Breast epithelium (tissue), 4 donors: ENCODE measurements at regions not wholly inside any gene's neighbourhood (a gene's known extent, or its start where the extent isn't known, plus 50 kb on each side); places are given as distances from the start of the nearest gene placed in this dataset.

Experiments used
- DNase-seq, 2 donors: peaks; one replicate each; pipeline ENCODE4 v3.0.0-alpha.2; 2019; ENCODE audit warnings: low spot score in 2 of 2
- H3K27ac ChIP-seq, 2 donors: fragments of 200-600 bp; sonication (generic) in 1 of 2; one replicate each; pipeline ENCODE4 v1.5.1; 2016 to 2019; ENCODE audit warnings: mild to moderate bottlenecking in 1 of 2
- H3K27me3 ChIP-seq, 2 donors: fragments of 200-600 bp; sonication (generic) in 1 of 2; one replicate each; pipeline versions ENCODE4 v1.5.1 to v1.6.0; 2017 to 2019; ENCODE audit warnings: control low read depth in 1 of 2, mild to moderate bottlenecking in 1 of 2
- H3K36me3 ChIP-seq: fragments of 200-600 bp; one replicate; pipeline ENCODE4 v1.5.1; 2019
- H3K4me1 ChIP-seq, 2 donors: fragments of 200-600 bp; sonication (generic); one replicate each; pipeline ENCODE4 v1.5.1; 2016 to 2019; ENCODE audit warnings: control low read depth in 1 of 2
- H3K4me3 ChIP-seq, 3 donors: fragments of 200-600 bp; sonication (generic); 1 replicate in 2 of 3; 2 replicates in 1 of 3; pipeline ENCODE4 v1.5.1; 2016 to 2019; ENCODE audit warnings: mild to moderate bottlenecking in 3 of 3, moderate library complexity in 2 of 3
- H3K9me3 ChIP-seq, 2 donors: fragments of 200-600 bp; sonication (generic) in 1 of 2; one replicate each; pipeline ENCODE4 v1.5.1; 2016 to 2019; ENCODE audit warnings: control low read depth in 1 of 2
- CTCF ChIP-seq, 3 donors: fragments of 450-650 bp; IDR thresholded peaks; one replicate each; pipeline ENCODE4 v1.5.1; 2016 to 2017; ENCODE audit warnings: antibody characterized with exemption in 3 of 3, mild to moderate bottlenecking in 3 of 3, moderate library complexity in 3 of 3
- POLR2A ChIP-seq: fragments of 450-650 bp; IDR thresholded peaks from one replicate; pipeline ENCODE4 v1.6.1; 2016; ENCODE audit warnings: antibody characterized with exemption, mild to moderate bottlenecking, moderate library complexity
- POLR2AphosphoS5 ChIP-seq, 3 donors: sonication (generic); formaldehyde crosslinking; IDR thresholded peaks; one replicate each; pipeline ENCODE4 v1.6.1; 2017; ENCODE audit warnings: antibody characterized with exemption in 3 of 3
- intact Hi-C: fragments of 100-400 bp; cut with DNase I; formaldehyde crosslinking; loops from one replicate; pipeline ENCODE4 v1.15.1; 2023; ENCODE audit warnings: low total_unique reads

- Histone ChIP-seq H3K27me3 (no peaks in the 10 kb centered on the region), H3K27ac (no peak overlapping the region), H3K4me3 (no peak overlapping the region), H3K36me3 (no peaks in the 10 kb centered on the region), H3K4me1 (no peaks in the 10 kb centered on the region), H3K9me3 (no peaks in the 10 kb centered on the region)
- intact Hi-C loops, result no loop called here
- TF ChIP-seq CTCF (IDR thresholded peaks at IDR 0.05) (no peak), POLR2A (no peak), POLR2AphosphoS5 (IDR thresholded peaks at IDR 0.05) (no peak)
- no peak for DNase-seq
Measured at GRCh38 chr13:94928127-94928775, 215.9 kb upstream of the SOX21 start.

DNA sequence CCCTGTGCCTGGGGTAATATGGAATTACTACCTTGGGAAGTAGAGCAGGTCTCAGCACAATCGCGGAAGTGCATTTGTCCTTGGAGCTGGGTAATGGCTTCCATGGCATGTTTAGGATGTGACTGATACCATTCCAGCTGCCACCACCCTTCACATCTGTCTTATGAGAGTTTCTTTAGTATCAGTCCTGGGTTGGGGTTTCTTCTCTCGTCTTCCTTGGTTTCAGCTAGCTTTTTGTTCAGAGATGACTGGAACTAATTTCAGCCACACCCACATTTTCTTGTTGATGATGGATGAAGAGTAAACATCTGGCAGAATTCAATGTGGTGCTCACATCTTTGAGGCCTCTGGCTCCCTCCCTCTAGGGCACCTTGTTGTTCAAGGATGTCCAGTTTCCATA is 212.9 kb upstream of the SOX21 start:
- Histone ChIP-seq H3K27me3 (no peaks in the 10 kb centered on the region), H3K4me1 (no peaks in the 10 kb centered on the region), H3K27ac (no peak overlapping the region), H3K4me3 (no peak overlapping the region), H3K9me3 (no peaks in the 10 kb centered on the region), H3K36me3 (no peaks in the 10 kb centered on the region)
- intact Hi-C loops, result no loop called here
- TF ChIP-seq CTCF (IDR thresholded peaks at IDR 0.05) (no peak), POLR2A (no peak), POLR2AphosphoS5 (IDR thresholded peaks at IDR 0.05) (no peak)
- no peak for DNase-seq

DNA sequence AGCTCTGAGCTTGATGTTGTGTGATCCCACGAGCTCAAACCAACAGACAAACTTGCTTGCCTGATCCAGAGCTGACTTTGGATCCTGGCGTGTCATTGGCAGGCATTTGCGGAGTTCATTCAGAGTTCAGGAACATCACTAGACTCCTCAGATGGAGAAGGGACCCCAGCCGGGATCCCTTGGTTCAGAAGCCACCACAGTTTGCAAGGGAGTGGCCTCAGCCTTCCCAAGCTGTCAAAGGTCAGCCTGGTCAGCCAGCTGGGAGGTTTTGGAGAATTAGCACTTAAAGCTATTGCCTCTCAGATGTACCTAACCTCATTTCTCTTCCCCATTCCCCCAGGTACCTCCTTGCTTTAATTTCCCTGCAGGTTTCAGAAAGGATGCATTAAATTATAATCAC is 208.8 kb upstream of the SOX21 start:
- Histone ChIP-seq H3K4me1 (no peaks in the 10 kb centered on the region), H3K27me3 (no peaks in the 10 kb centered on the region), H3K9me3 (no peaks in the 10 kb centered on the region), H3K4me3 (no peak overlapping the region), H3K27ac (no peak overlapping the region), H3K36me3 (no peaks in the 10 kb centered on the region)
- intact Hi-C loops, result no loop called here
- no peak for DNase-seq
- TF ChIP-seq CTCF (IDR thresholded peaks at IDR 0.05) (no peak), POLR2A (no peak), POLR2AphosphoS5 (IDR thresholded peaks at IDR 0.05) (no peak)

DNA sequence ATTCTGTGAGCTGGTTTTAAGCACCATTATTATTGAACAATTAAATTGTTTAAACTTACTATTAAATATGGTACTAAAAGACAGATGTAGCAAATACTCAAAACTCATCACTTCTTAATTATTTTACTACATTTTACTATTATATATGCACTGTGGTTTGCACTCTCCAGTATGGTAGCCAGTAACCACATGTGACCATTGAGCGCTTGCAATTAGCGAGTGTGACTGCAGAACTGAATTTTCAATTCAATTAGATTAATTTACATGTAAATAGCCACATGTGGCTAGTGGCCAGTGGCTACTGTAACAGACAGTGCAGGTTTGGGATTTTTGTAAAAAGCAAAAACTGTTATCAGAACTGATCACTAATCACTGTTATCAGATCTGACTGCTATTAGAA is 208.2 kb upstream of the SOX21 start:
- Histone ChIP-seq H3K9me3 (no peaks in the 10 kb centered on the region), H3K27me3 (no peaks in the 10 kb centered on the region), H3K36me3 (no peaks in the 10 kb centered on the region), H3K4me3 (no peak overlapping the region), H3K4me1 (no peaks in the 10 kb centered on the region), H3K27ac (no peak overlapping the region)
- intact Hi-C loops, result no loop called here
- TF ChIP-seq CTCF (IDR thresholded peaks at IDR 0.05) (no peak), POLR2A (no peak), POLR2AphosphoS5 (IDR thresholded peaks at IDR 0.05) (no peak)
- no peak for DNase-seq

GRCh38 chr13:94917824-94918223 is 205.5 kb upstream of the SOX21 start:
- intact Hi-C loops, result no loop called here
- Histone ChIP-seq H3K4me3 (no peak overlapping the region), H3K4me1 (no peaks in the 10 kb centered on the region), H3K36me3 (no peaks in the 10 kb centered on the region), H3K27ac (no peak overlapping the region), H3K9me3 (no peaks in the 10 kb centered on the region), H3K27me3 (no peaks in the 10 kb centered on the region)
- DNase-seq, result no peak
- TF ChIP-seq POLR2AphosphoS5 (IDR thresholded peaks at IDR 0.05) (no peak), CTCF (IDR thresholded peaks at IDR 0.05) (no peak), POLR2A (no peak)
